Uterus (tissue), 3 donors: ENCODE measurements at regions not wholly inside any gene's neighbourhood (a gene's known extent, or its start where the extent isn't known, plus 50 kb on each side); places are given as distances from the start of the nearest gene placed in this dataset.

Source experiments
- DNase-seq, 2 donors: peaks; one replicate each; pipeline ENCODE4 v3.0.0-alpha.2; 2019 to 2020
- H3K27ac ChIP-seq, 2 donors: fragments of 200-600 bp; sonication (generic); 1 replicate in 1 of 2; 2 replicates in 1 of 2; pipeline ENCODE4 v1.5.1; 2016 to 2018
- H3K27me3 ChIP-seq, 2 donors: fragments of 200-600 bp; sonication (generic); one replicate each; pipeline ENCODE4 v1.5.1; 2018 to 2019; ENCODE audit warnings: control low read depth in 1 of 2
- H3K36me3 ChIP-seq, 2 donors: fragments of 200-600 bp; sonication (generic); one replicate each; pipeline ENCODE4 v1.5.1; 2019; ENCODE audit warnings: control low read depth in 1 of 2
- H3K4me1 ChIP-seq, 2 donors: fragments of 200-600 bp; sonication (generic); one replicate each; pipeline ENCODE4 v1.5.1; 2018 to 2019; ENCODE audit warnings: control low read depth in 1 of 2
- H3K4me3 ChIP-seq, 2 donors: fragments of 200-600 bp; sonication (generic); 1 replicate in 1 of 2; 2 replicates in 1 of 2; pipeline ENCODE4 v1.5.1; 2018 to 2019; ENCODE audit warnings: mild to moderate bottlenecking in 1 of 2
- H3K9me3 ChIP-seq, 2 donors: fragments of 200-600 bp; sonication (generic); one replicate each; pipeline ENCODE4 v1.5.1; 2019; ENCODE audit warnings: control low read depth in 1 of 2
- POLR2A ChIP-seq, 2 donors: fragments of 450-650 bp; IDR thresholded peaks; one replicate each; pipeline ENCODE4 v1.6.1; 2016; ENCODE audit warnings: antibody characterized with exemption in 2 of 2, mild to moderate bottlenecking in 1 of 2, moderate library complexity in 1 of 2
- intact Hi-C: fragments of 100-400 bp; cut with DNase I; formaldehyde crosslinking; loops from one replicate; pipeline ENCODE4 v1.15.1; 2023; ENCODE audit warnings: low total_unique reads
- TF ChIP-seq, protein P1 (sequence below), 4 experiments: fragments of 200-600 bp in 2 of 4; fragments of 450-650 bp in 2 of 4; sonication (generic) in 2 of 4; IDR thresholded peaks; one replicate each; pipeline ENCODE4 v1.5.1; 2016 to 2019; ENCODE audit warnings: antibody characterized with exemption in 4 of 4, mild to moderate bottlenecking in 2 of 4, moderate library complexity in 1 of 4
- donor health status: DM: yes; HTN: yes; CAD: no.

DNA sequence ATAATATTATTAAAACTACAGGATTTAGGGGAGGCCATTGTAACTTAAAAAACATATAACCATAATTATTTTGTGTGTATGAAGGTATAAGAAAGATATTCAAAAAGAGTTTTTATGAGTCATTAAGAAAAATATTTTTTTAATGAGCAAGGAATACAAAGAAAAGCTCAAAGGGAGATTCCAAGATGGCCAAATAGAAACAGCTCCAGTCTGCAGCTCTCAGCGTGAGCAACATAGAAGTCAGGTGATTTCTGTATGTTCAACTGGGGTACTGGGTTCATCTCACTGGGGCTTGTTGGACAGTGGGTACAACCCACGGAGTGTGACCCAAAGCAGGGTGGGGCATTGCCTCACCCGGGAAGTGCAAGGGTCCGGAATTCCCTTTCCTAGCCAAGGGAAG is 336.1 kb downstream of the TBL1XR1 start:
- intact Hi-C loops, result no loop called here
- H3K4me1 ChIP-seq, result no peaks in the 10 kb centered on the region
- H3K27ac ChIP-seq, result no peak overlapping the region
- DNase-seq, result no peak
- H3K9me3 ChIP-seq, result no peaks in the 10 kb centered on the region
- H3K36me3 ChIP-seq, result no peaks in the 10 kb centered on the region
- no peaks in the 10 kb centered on the region for H3K27me3 ChIP-seq
- no peak overlapping the region for H3K4me3 ChIP-seq
- no peak for TF ChIP-seq POLR2A (IDR thresholded peaks at IDR 0.05)
- TF ChIP-seq, protein P1, sequence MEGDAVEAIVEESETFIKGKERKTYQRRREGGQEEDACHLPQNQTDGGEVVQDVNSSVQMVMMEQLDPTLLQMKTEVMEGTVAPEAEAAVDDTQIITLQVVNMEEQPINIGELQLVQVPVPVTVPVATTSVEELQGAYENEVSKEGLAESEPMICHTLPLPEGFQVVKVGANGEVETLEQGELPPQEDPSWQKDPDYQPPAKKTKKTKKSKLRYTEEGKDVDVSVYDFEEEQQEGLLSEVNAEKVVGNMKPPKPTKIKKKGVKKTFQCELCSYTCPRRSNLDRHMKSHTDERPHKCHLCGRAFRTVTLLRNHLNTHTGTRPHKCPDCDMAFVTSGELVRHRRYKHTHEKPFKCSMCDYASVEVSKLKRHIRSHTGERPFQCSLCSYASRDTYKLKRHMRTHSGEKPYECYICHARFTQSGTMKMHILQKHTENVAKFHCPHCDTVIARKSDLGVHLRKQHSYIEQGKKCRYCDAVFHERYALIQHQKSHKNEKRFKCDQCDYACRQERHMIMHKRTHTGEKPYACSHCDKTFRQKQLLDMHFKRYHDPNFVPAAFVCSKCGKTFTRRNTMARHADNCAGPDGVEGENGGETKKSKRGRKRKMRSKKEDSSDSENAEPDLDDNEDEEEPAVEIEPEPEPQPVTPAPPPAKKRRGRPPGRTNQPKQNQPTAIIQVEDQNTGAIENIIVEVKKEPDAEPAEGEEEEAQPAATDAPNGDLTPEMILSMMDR (IDR thresholded peaks at IDR 0.05), result no peak

GRCh38 chr3:176856721-176857120 is 340.6 kb downstream of the TBL1XR1 start:
- H3K4me3 ChIP-seq, result no peak overlapping the region
- no peaks in the 10 kb centered on the region for H3K27me3 ChIP-seq
- no peak overlapping the region for H3K27ac ChIP-seq
- TF ChIP-seq, protein P1 (IDR thresholded peaks at IDR 0.05), result no peak
- no peak for TF ChIP-seq POLR2A (IDR thresholded peaks at IDR 0.05)
- no peak for DNase-seq
- intact Hi-C loops, result no loop called here
- H3K9me3 ChIP-seq, result no peaks in the 10 kb centered on the region
- H3K4me1 ChIP-seq, result no peaks in the 10 kb centered on the region
- H3K36me3 ChIP-seq, result no peaks in the 10 kb centered on the region

DNA sequence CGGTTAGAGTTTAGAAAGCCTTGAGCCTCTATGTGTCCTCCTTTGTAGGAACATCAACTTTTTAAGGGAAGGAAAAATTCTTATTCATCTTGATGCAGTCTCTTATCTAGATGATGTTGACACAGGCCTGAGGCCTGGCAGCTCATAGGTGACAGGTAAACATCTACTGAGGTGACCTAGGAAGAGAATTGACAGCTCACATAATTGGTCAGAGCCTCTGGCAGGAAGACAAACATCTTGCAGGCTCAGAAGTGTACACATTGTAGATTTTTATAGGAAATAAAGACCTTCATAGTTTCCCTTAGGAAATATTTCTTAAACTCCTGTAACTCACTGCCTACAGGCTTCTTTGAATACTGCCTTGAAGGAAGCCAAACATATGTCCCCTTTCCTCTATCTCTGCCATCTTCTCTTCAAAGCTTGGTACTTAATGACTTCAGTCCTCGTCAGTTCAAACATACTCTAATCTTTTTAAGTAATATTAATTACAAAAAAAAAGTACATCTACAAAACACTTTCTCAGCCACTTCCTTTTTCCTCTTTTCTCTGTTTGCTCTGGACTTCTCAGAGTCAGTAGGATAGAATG is 341.3 kb downstream of the TBL1XR1 start:
- no peaks in the 10 kb centered on the region for H3K9me3 ChIP-seq
- H3K4me3 ChIP-seq, result no peak overlapping the region
- intact Hi-C loops, result no loop called here
- H3K36me3 ChIP-seq, result no peaks in the 10 kb centered on the region
- no peaks in the 10 kb centered on the region for H3K27me3 ChIP-seq
- no peak overlapping the region for H3K27ac ChIP-seq
- DNase-seq, result no peak
- TF ChIP-seq, protein P1 (IDR thresholded peaks at IDR 0.05), result no peak
- TF ChIP-seq POLR2A (IDR thresholded peaks at IDR 0.05), result no peak
- no peaks in the 10 kb centered on the region for H3K4me1 ChIP-seq

DNA sequence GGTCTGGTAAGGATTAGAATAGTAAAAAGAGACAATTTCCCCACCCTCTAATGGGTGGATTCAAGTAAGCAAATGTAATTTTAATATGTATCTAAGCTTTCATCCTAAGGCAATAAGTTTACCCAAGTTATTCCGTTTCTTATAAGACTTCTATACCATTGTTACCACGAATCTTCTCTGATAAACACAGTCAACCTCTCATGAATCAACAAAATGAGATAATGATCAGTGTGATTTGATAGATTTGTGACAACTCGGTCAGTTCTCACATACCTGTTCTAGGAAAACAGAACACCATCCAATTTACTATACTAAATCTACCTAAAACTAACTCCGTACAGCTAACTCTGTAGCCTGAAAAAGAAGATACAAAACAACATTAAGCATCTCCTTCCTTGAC is 342.1 kb downstream of the TBL1XR1 start:
- H3K36me3 ChIP-seq, result no peaks in the 10 kb centered on the region
- DNase-seq, result no peak
- TF ChIP-seq, protein P1 (IDR thresholded peaks at IDR 0.05), result no peak
- no peak for TF ChIP-seq POLR2A (IDR thresholded peaks at IDR 0.05)
- no peaks in the 10 kb centered on the region for H3K27me3 ChIP-seq
- H3K4me3 ChIP-seq, result no peak overlapping the region
- intact Hi-C loops, result no loop called here
- no peak overlapping the region for H3K27ac ChIP-seq
- H3K9me3 ChIP-seq, result no peaks in the 10 kb centered on the region
- no peaks in the 10 kb centered on the region for H3K4me1 ChIP-seq

DNA sequence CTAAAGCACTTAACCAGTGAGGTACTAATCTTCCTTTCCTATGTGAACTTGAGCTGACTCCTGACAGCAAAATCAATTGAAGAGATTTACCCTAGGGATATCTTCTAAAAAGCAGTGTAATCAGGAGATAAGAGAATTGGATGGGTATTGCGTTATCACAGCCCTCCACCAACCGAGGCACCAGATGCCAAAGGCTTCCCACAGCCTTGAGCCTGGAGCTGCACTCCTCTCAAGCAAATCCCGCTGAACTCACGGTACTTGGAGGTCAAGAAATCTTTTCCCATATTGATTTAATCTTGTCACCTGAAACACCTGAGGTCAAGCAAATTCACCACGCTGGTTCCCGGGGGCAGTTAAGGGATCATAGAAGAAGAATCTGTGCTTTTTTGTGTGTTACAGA is 346.8 kb downstream of the TBL1XR1 start:
- Histone ChIP-seq H3K9me3 (no peaks in the 10 kb centered on the region), H3K4me3 (no peak overlapping the region), H3K27me3 (no peaks in the 10 kb centered on the region), H3K4me1 (no peaks in the 10 kb centered on the region), H3K36me3 (no peaks in the 10 kb centered on the region), H3K27ac (no peak overlapping the region)
- DNase-seq, result no peak
- TF ChIP-seq, protein P1 (IDR thresholded peaks at IDR 0.05), result no peak
- no peak for TF ChIP-seq POLR2A (IDR thresholded peaks at IDR 0.05)
- intact Hi-C loops, result no loop called here
